Hepatocyte (in vitro differentiated cells): ENCODE measurements at regions not wholly inside any gene's neighbourhood (a gene's known extent, or its start where the extent isn't known, plus 50 kb on each side); places are given as distances from the start of the nearest gene placed in this dataset.

Experiments used
- DNase-seq: peaks from one replicate; pipeline ENCODE4 v3.0.0-alpha.2; 2016; ENCODE audit warnings: low spot score
- H2AFZ ChIP-seq: fragments of 200-600 bp; sonication (generic); 2 replicates; pipeline ENCODE4 v1.6.0; 2016; ENCODE audit warnings: antibody characterized with exemption, mild to moderate bottlenecking
- H3K27ac ChIP-seq: fragments of 200-600 bp; sonication (generic); 2 replicates; pipeline ENCODE4 v1.5.1; 2016; ENCODE audit warnings: mild to moderate bottlenecking
- H3K27me3 ChIP-seq: fragments of 200-600 bp; sonication (generic); 2 replicates; pipeline ENCODE4 v1.6.1; 2016
- H3K36me3 ChIP-seq: fragments of 200-600 bp; sonication (generic); replicated peaks from 2 replicates; pipeline ENCODE4 v1.5.1; 2016; ENCODE audit warnings: low read depth; ENCODE audit not compliant: insufficient read depth
- H3K4me1 ChIP-seq: fragments of 200-600 bp; sonication (generic); 2 replicates; pipeline ENCODE4 v1.5.1; 2016; ENCODE audit warnings: mild to moderate bottlenecking, moderate library complexity; ENCODE audit not compliant: insufficient read depth
- H3K4me2 ChIP-seq: fragments of 200-600 bp; sonication (generic); 2 replicates; pipeline ENCODE4 v1.6.0; 2016
- H3K4me3 ChIP-seq: fragments of 200-600 bp; sonication (generic); 2 replicates; pipeline ENCODE4 v1.5.1; 2016; ENCODE audit warnings: mild to moderate bottlenecking
- H3K79me2 ChIP-seq: fragments of 200-600 bp; sonication (generic); 2 replicates; pipeline ENCODE4 v1.6.0; 2017; ENCODE audit warnings: mild to moderate bottlenecking
- H3K9me2 ChIP-seq: fragments of 200-600 bp; sonication (generic); replicated peaks from 2 replicates; pipeline ENCODE4 v1.6.0; 2017; ENCODE audit warnings: mild to moderate bottlenecking; ENCODE audit not compliant: insufficient read depth
- H3K9me3 ChIP-seq: fragments of 200-600 bp; sonication (generic); 2 replicates; pipeline ENCODE4 v1.5.1; 2016; ENCODE audit warnings: low read depth, mild to moderate bottlenecking
- H4K20me1 ChIP-seq: fragments of 200-600 bp; sonication (generic); 2 replicates; pipeline ENCODE4 v1.6.0; 2016; ENCODE audit warnings: mild to moderate bottlenecking; ENCODE audit not compliant: insufficient read depth, poor library complexity, severe bottlenecking
- EZH2 ChIP-seq: fragments of 200-600 bp; sonication (generic); IDR thresholded peaks from 2 replicates; pipeline ENCODE4 v1.6.1; 2016; ENCODE audit warnings: antibody characterized with exemption, mild to moderate bottlenecking, borderline replicate concordance
- EZH2phosphoT487 ChIP-seq: fragments of 200-600 bp; sonication (generic); IDR thresholded peaks from one replicate; pipeline ENCODE4 v1.6.1; 2018; ENCODE audit warnings: antibody characterized with exemption, mild to moderate bottlenecking, low read depth, moderate library complexity; ENCODE audit not compliant: unreplicated experiment, severe bottlenecking
- WGBS: methylation state at CpG from one replicate; pipeline ENCODE4 v1.1.6; 2016; ENCODE audit warnings: low lambda C conversion rate; ENCODE audit errors: missing lambda C conversion rate; 5-methylcytosine and 5-hydroxymethylcytosine counted together
- TF ChIP-seq, protein P1 (sequence below): fragments of 200-600 bp; sonication (generic); IDR thresholded peaks from 2 replicates; pipeline ENCODE4 v1.5.1; 2016; ENCODE audit warnings: antibody characterized with exemption, mild to moderate bottlenecking; ENCODE audit not compliant: poor library complexity

- WGBS: 51% methylated on average over 4 of the region's 4 CpGs
- H3K4me2 ChIP-seq: no peak overlapping the region
These were observed 114.2 kb downstream of the BRMS1L start for GRCh38 chr14:35940291-35940690.

DNA sequence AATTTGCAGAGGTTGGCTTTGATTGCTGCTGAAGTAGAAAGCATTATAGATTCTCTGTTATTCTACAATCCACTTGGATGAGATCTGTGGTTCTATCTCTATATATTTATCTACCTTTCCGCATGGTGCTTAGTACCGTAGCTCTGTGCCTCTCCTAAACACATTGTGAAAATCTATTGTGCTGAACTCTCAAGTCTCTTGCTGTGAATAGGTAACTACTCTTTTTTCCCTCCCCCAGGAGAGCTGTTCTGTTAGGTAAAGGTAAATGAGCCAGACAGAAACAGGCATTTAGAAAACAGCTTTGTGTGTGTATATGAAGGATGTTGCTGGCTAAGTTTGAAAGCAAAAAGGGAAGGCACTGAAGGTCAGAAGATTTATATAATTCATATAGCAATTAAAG lies 112.6 kb downstream of the BRMS1L start:
- 65% methylated on average over 2 of the region's 2 CpGs for WGBS
- TF ChIP-seq EZH2 (no peak), EZH2phosphoT487 (no peak)
- TF ChIP-seq, protein P1, sequence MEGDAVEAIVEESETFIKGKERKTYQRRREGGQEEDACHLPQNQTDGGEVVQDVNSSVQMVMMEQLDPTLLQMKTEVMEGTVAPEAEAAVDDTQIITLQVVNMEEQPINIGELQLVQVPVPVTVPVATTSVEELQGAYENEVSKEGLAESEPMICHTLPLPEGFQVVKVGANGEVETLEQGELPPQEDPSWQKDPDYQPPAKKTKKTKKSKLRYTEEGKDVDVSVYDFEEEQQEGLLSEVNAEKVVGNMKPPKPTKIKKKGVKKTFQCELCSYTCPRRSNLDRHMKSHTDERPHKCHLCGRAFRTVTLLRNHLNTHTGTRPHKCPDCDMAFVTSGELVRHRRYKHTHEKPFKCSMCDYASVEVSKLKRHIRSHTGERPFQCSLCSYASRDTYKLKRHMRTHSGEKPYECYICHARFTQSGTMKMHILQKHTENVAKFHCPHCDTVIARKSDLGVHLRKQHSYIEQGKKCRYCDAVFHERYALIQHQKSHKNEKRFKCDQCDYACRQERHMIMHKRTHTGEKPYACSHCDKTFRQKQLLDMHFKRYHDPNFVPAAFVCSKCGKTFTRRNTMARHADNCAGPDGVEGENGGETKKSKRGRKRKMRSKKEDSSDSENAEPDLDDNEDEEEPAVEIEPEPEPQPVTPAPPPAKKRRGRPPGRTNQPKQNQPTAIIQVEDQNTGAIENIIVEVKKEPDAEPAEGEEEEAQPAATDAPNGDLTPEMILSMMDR: no peak
- H3K9me2 ChIP-seq: no peaks in the 10 kb centered on the region
- peaks cover 7% of the 10 kb centered on the region for H3K27me3 ChIP-seq
- no peak overlapping the region for H3K4me2 ChIP-seq
- H3K4me3 ChIP-seq: no peak overlapping the region
- H3K27ac ChIP-seq: no peak overlapping the region
- H4K20me1 ChIP-seq: no peaks in the 10 kb centered on the region
- no peak for DNase-seq
- H3K36me3 ChIP-seq: no peaks in the 10 kb centered on the region
- no peaks in the 10 kb centered on the region for H3K4me1 ChIP-seq
- no peaks in the 10 kb centered on the region for H3K79me2 ChIP-seq
- H3K9me3 ChIP-seq: no peaks in the 10 kb centered on the region
- no peak overlapping the region for H2AFZ ChIP-seq

More at GRCh38 chr14:35940291-35940690, 114.2 kb downstream of the BRMS1L start:
- Histone ChIP-seq H3K4me3 (no peak overlapping the region), H3K36me3 (no peaks in the 10 kb centered on the region), H3K79me2 (no peaks in the 10 kb centered on the region), H3K27me3 (peaks cover 7% of the 10 kb centered on the region), H4K20me1 (no peaks in the 10 kb centered on the region), H3K9me2 (no peaks in the 10 kb centered on the region), H3K27ac (no peak overlapping the region), H3K9me3 (no peaks in the 10 kb centered on the region), H2AFZ (no peak overlapping the region), H3K4me1 (no peaks in the 10 kb centered on the region)
- TF ChIP-seq, protein P1: no peak
- no peak for TF ChIP-seq EZH2
- TF ChIP-seq EZH2phosphoT487: no peak
- no peak for DNase-seq

GRCh38 chr14:35934499-35934898 lies 108.4 kb downstream of the BRMS1L start:
- WGBS: 70% methylated on average over 2 of the region's 2 CpGs
- H3K4me1 ChIP-seq: no peaks in the 10 kb centered on the region
- no peak overlapping the region for H3K27ac ChIP-seq
- H3K9me3 ChIP-seq: no peaks in the 10 kb centered on the region
- DNase-seq: no peak
- no peaks in the 10 kb centered on the region for H3K79me2 ChIP-seq
- H3K27me3 ChIP-seq: peaks cover 7% of the 10 kb centered on the region
- no peaks in the 10 kb centered on the region for H4K20me1 ChIP-seq
- no peaks in the 10 kb centered on the region for H3K36me3 ChIP-seq
- no peak overlapping the region for H3K4me3 ChIP-seq
- no peaks in the 10 kb centered on the region for H3K9me2 ChIP-seq
- no peak overlapping the region for H3K4me2 ChIP-seq
- TF ChIP-seq, protein P1: no peak
- TF ChIP-seq EZH2phosphoT487 (no peak), EZH2 (no peak)
- no peak overlapping the region for H2AFZ ChIP-seq

DNA sequence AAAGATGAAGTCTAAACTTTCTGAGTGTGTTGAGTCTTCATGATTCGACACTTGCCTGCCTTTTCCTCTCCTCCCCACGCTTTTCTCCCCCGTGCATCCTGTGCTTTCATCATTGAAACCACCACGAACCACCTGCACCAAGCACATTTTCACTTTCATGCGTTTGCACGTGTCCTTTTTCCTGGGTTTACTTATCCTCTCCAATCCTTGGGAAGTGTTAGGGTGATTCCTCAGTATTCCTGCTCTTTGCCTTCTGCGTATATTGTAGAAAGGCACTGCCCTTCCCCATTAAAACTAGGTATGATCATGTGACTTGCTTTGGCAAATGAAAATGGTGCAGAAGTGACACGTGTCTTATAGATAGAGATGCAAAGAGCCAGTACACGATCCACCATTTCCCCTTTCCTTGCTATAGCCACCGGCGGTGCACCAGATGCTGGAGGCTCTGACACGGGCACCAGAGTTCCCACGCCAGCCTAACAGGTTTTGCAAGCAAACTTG lies 106.6 kb downstream of the BRMS1L start:
- Histone ChIP-seq H3K27ac (no peak overlapping the region), H2AFZ (no peak overlapping the region), H3K4me1 (no peaks in the 10 kb centered on the region), H3K9me3 (no peaks in the 10 kb centered on the region), H3K4me2 (no peak overlapping the region), H3K4me3 (no peak overlapping the region), H3K9me2 (no peaks in the 10 kb centered on the region), H3K36me3 (no peaks in the 10 kb centered on the region), H3K27me3 (no peaks in the 10 kb centered on the region), H3K79me2 (no peaks in the 10 kb centered on the region), H4K20me1 (no peaks in the 10 kb centered on the region)
- TF ChIP-seq EZH2 (no peak), EZH2phosphoT487 (no peak)
- TF ChIP-seq, protein P1: no peak
- 78% methylated on average over 13 of the region's 13 CpGs for WGBS
- DNase-seq: no peak
